ENCODE measurements at regions not wholly inside any gene's neighbourhood (a gene's known extent, or its start where the extent isn't known, plus 50 kb on each side); places are given as distances from the start of the nearest gene placed in this dataset.

DNA sequence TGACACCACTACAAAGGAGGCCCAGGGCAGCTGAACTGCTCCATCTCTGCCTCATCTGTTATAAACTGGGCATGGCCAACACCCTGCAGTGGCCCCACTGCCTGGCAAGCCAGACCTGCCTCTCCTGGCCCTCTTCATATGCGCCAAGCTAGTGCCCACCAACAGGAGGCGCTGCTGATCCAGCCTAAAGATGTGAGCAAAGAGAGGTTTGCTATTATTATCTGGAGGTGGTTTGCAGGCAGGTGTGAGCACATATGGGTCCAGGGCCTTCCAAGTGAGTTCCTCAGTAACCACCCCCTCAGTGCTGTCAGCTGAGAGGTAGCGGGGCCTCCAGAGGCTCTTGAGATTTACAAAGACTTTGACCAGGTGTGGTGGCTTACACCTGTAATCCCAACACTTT, 232.2 kb downstream of the SYK start:
- Mint-ChIP-seq H3K27ac (no peak overlapping the region), H3K4me1 (ENCODE audit: low read depth) (peaks cover 42% of the 10 kb centered on the region), H3K36me3 (ENCODE audit: low read depth) (peaks cover 4% of the 10 kb centered on the region), H3K9me3 (no peaks in the 10 kb centered on the region), H3K4me3 (no peak overlapping the region), H3K27me3 (ENCODE audit: insufficient read depth) (peaks cover 4% of the 10 kb centered on the region)
- intact Hi-C loops (cut with micrococcal nuclease), result loop anchor here (1.0 kb wide), 3 partner anchors 118 to 648 kb away; no protein-coding TSS in a partner anchor
- DNase-seq (ENCODE audit: low spot score), result peak; percentile 55

DNA sequence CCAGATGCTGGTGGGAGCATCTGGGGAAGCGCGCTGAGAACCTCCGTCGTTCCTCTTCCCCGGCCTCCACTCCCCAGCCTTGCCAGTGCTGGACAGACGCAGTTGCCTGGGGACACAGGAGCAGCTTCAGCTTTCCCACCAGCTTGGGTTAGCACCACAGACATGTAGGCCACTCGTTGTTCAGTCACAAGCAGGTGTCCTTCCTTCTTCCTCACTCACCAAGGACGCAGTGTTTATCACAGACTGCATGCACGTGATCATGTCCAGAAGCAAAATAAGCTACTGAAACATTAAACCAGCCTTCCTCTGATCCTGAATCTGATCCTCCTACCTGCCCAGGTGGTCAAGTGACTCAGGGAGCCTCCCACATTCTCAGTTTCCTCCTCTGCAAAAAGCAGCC, 232.9 kb downstream of the SYK start:
- no peak overlapping the region for H3K4me3 Mint-ChIP-seq
- H3K36me3 Mint-ChIP-seq (ENCODE audit: low read depth), result peaks cover 4% of the 10 kb centered on the region
- H3K9me3 Mint-ChIP-seq, result no peaks in the 10 kb centered on the region
- no peak for DNase-seq (ENCODE audit: low spot score)
- H3K4me1 Mint-ChIP-seq (ENCODE audit: low read depth), result peaks cover 44% of the 10 kb centered on the region
- H3K27ac Mint-ChIP-seq, result no peak overlapping the region
- peaks cover 4% of the 10 kb centered on the region for H3K27me3 Mint-ChIP-seq (ENCODE audit: insufficient read depth)
- intact Hi-C loops (cut with micrococcal nuclease), result loop anchor here (1.0 kb wide), 1 partner anchor 399 kb away; no protein-coding TSS in a partner anchor

DNA sequence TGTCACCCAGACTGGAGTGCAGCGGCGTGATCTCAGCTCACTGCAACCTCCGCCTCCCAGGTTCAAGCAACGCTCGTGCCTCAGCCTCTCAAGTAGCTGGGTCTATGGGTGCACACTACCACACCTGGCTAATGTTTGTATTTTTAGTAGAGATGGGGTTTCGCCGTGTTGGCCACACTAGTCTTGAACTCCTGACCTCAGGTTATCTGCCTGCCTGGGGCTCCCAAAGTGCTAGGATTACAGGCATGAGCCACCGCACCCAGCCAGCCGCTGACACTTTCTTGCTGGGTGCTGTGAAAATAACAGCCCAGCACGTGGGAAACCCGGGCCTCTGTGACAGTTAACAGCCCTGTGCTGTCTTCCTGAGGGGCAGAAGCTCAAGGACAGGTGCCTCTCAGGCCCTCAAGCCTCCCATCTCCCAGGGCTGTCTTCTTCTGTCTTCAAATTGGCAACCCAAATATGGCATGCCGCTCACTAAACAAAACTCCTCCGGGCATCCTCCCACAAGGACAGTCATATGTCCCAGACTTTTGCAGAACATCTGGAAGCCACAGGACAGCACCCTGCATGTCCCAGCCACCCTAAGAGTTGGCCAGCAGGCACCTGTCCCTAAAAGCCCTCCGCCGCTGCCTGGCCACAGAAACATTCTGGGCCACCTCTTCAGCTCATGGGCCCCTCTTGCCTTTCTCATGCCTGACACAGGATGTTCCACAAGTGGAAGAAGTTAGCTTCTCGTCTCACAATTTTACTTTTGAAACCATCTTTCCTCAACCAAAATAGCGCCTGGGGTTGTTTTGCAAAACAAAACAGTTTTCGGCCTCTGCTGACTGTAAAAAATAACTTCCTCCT, 233.6 kb downstream of the SYK start:
- Mint-ChIP-seq H3K9me3 (no peaks in the 10 kb centered on the region), H3K4me1 (ENCODE audit: low read depth) (peaks cover 51% of the 10 kb centered on the region), H3K4me3 (peak overlapping the region; percentile 55), H3K36me3 (ENCODE audit: low read depth) (peaks cover 4% of the 10 kb centered on the region), H3K27ac (peak overlapping the region; percentile 76), H3K27me3 (ENCODE audit: insufficient read depth) (peaks cover 4% of the 10 kb centered on the region)
- intact Hi-C loops (cut with micrococcal nuclease), result loop anchor here (1.0 to 5.0 kb wide), 3 partner anchors 398 to 692 kb away; no protein-coding TSS in a partner anchor
- no peak for DNase-seq (ENCODE audit: low spot score)

DNA sequence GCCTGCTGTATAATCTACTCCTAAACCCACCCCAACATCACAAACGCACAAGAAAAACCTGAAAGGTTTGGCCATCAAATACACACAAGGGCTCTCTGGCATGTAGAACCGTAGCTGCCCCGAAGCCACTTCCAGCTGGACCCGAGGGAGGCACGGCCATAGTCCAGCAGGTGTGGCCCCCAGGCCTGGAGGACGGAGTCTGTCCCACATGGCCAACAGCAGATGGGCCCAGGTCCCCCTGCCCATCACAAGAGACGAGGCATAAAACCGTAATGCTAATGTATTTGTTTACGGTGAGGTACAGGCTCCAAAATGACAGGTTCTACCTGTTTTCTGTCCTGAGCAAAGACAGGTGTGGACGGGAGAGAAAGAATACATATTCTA, 234.2 kb downstream of the SYK start:
- H3K9me3 Mint-ChIP-seq, result no peaks in the 10 kb centered on the region
- H3K4me3 Mint-ChIP-seq, result no peak overlapping the region
- peaks cover 4% of the 10 kb centered on the region for H3K27me3 Mint-ChIP-seq (ENCODE audit: insufficient read depth)
- peaks cover 57% of the 10 kb centered on the region for H3K4me1 Mint-ChIP-seq (ENCODE audit: low read depth)
- no peak for DNase-seq (ENCODE audit: low spot score)
- H3K27ac Mint-ChIP-seq, result peak overlapping the region; percentile 76
- peaks cover 8% of the 10 kb centered on the region for H3K36me3 Mint-ChIP-seq (ENCODE audit: low read depth)
- intact Hi-C loops (cut with micrococcal nuclease), result loop anchor here (2.0 to 5.0 kb wide), 3 partner anchors 95 to 691 kb away; no protein-coding TSS in a partner anchor

DNA sequence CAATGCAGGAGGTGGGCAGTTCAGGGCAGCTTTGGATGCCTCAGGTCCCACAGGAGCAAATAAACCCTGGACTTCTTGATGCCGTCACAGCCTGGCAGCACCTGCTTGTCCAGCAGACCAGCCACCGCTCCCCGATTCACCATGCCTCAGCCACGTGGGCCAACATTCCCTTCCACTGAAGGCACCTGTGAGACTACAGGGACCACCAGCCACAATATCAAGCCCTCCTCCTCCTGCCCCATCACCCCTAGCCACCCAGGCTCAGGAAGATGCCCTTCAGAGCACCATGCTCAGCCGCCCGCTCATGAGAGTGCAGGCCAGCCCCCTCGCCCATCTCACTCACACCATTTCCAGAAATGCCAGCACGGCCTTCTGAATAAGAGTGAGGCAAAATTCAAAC, 234.7 kb downstream of the SYK start:
- Mint-ChIP-seq H3K27me3 (ENCODE audit: insufficient read depth) (peaks cover 4% of the 10 kb centered on the region), H3K4me1 (ENCODE audit: low read depth) (peaks cover 60% of the 10 kb centered on the region), H3K27ac (peak overlapping the region; percentile 65), H3K4me3 (no peak overlapping the region), H3K9me3 (no peaks in the 10 kb centered on the region), H3K36me3 (ENCODE audit: low read depth) (peaks cover 8% of the 10 kb centered on the region)
- intact Hi-C loops (cut with micrococcal nuclease), result loop anchor here (2.0 to 5.0 kb wide), 3 partner anchors 94 to 691 kb away; no protein-coding TSS in a partner anchor
- no peak for DNase-seq (ENCODE audit: low spot score)

DNA sequence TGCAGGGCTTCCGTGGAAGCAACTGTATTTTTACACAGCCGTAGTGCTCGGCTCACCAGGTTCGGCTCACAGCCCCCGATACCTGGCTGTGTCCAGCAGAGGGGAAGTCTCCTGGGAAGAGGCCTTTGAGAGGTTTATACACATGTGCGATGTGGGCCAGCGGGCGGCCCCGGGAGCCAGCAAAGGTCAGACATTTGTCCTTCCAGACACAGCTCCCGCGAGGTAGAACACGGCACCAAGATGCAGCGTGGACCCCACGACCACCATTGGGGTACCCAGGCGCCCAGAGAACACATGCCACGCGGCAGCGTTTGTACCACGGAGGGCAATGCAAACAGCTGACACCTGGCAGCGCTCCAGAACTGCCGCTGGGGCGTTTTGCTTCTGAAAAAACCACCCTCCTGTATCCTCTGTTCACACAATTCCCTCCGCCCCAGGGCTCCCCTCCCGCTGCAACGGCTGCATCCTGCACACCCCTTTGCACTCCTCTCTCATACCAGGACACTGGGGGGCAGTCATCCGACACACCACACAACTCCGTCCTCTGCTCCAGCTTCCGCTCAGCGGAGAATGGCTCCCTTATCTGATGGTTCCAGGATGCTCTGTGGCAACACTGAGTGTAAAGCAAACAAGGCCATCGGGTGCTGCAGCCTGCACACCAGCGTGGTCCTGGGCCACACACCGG, 235.3 kb downstream of the SYK start:
- intact Hi-C loops (cut with micrococcal nuclease), result loop anchor here (1.0 to 5.0 kb wide), 9 partner anchors 10 to 690 kb away; no protein-coding TSS in a partner anchor
- Mint-ChIP-seq H3K4me1 (ENCODE audit: low read depth) (peaks cover 61% of the 10 kb centered on the region), H3K27ac (peak overlapping the region; percentile 70), H3K4me3 (peak overlapping the region; percentile 35), H3K36me3 (ENCODE audit: low read depth) (peaks cover 8% of the 10 kb centered on the region), H3K27me3 (ENCODE audit: insufficient read depth) (peaks cover 3% of the 10 kb centered on the region), H3K9me3 (no peaks in the 10 kb centered on the region)
- peak; percentile 69 for DNase-seq (ENCODE audit: low spot score)

DNA sequence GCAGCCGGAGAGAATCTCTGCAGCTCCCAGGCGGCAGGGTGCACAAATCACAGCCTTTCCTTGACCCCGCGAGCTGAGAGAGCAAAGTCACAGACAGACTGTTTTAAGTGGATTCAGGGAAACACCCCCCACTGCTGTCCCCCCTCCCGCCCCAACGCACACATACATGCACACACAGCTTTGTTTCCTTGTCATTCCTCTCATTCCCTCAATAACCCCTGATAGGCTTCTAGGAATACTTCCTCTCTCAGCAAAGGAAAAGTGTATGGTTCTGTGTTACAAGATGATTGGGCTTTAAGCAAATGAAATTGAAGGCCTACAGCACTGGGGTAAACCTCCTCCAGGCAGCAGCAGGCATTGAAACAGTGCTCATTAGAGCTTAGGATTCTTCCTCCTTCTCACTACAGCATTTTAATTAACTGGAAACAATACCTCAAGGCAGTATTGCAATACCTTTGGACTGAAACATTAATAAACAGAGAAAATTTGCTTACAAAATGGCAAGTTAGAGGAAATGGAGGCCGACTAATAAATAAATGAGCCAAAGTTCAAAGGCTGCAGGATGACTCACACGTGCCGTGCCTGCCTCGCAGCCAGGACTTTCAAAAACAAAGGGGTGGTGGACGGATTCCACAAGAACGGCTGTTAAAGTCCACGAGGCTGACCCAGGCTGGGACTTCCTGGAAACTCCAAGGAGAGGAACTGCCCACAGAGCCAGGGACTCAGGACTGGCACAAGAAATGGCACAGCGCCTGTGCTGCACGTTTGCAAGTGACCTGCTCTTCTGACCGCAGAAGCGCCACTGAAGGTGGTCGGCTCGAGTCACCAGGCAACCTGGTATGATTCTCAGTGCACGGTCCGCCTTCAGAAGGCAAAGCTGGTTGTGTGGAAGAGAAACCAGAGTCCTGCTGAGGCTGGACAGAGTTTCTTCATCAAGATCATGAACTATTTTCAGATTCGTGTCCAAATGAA, 236.2 kb downstream of the SYK start:
- peak overlapping the region; percentile 35 for H3K4me3 Mint-ChIP-seq
- H3K9me3 Mint-ChIP-seq, result no peaks in the 10 kb centered on the region
- H3K4me1 Mint-ChIP-seq (ENCODE audit: low read depth), result peaks cover 64% of the 10 kb centered on the region
- DNase-seq (ENCODE audit: low spot score), result no peak
- H3K27me3 Mint-ChIP-seq (ENCODE audit: insufficient read depth), result peaks cover 2% of the 10 kb centered on the region
- peak overlapping the region; percentile 70 for H3K27ac Mint-ChIP-seq
- peaks cover 8% of the 10 kb centered on the region for H3K36me3 Mint-ChIP-seq (ENCODE audit: low read depth)
- intact Hi-C loops (cut with micrococcal nuclease), result loop anchor here (1.0 to 5.0 kb wide), 9 partner anchors 10 to 690 kb away; no protein-coding TSS in a partner anchor

DNA sequence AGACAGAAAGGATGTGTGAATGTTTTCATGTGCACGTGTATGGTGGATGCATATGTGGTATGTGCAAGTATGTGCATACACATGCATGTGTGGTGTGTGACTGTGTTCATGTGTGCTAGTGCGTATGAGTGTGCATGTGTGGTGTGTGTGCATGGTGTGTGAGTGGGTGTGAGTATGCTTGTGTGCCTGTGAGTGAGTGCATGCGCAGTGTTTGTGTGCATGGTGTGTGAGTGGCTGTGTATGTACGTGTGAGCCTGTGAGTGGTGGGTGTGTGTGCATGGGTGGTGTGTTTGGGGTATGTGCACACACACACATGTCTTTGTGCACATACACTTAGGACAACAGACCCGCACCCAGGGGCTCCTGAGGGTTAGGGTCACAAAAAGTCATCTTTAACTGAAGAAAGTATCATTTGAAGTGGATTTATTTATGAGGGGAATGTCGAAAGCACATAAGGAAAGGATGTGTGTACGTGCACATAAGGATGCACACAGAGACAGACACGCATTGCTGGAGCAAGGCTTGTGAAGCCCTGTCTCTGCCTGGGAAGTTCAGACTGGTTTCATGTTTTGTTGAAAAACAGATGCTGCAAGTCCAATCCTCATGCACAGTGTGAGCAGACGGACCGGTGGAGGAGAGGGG, 237.0 kb downstream of the SYK start:
- H3K9me3 Mint-ChIP-seq, result no peaks in the 10 kb centered on the region
- H3K27ac Mint-ChIP-seq, result peak overlapping the region; percentile 35
- peaks cover 8% of the 10 kb centered on the region for H3K36me3 Mint-ChIP-seq (ENCODE audit: low read depth)
- peaks cover 68% of the 10 kb centered on the region for H3K4me1 Mint-ChIP-seq (ENCODE audit: low read depth)
- H3K4me3 Mint-ChIP-seq, result no peak overlapping the region
- H3K27me3 Mint-ChIP-seq (ENCODE audit: insufficient read depth), result peaks cover 3% of the 10 kb centered on the region
- DNase-seq (ENCODE audit: low spot score), result no peak
- intact Hi-C loops (cut with micrococcal nuclease), result loop anchor here (5.0 kb wide), 2 partner anchors 674 to 689 kb away; no protein-coding TSS in a partner anchor

DNA sequence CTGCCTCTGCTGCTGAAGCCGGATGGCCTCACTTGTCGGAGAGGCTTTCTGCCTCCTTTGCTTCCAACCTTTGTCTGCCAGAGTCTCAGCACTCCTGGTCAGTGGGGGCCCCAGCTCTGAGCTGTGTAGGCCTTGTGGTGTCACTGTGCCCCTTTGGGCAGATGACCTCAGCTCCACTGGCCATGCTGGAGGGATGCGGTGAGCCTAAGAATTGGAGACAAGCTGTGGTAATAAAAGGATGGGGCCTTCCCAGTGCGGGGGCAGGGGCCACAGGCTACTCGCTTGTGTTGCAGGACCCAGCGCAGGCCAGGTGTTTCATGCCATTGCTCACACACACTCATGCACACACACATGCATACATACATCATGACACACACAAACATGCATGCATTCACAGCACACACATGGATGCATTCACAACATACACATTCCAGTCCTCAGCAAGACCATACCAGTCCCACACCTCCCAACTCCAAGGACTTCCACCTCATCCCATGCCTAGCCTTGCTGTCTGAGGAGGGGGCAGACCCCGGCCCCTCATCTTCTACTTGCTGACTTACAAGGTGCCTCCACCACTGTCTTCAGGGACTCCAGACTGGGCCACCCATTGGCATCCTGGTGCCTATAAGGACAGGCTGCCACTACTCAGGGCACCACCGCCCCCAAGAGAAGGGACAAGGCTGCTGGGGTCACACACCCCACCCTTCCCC, 237.7 kb downstream of the SYK start:
- Mint-ChIP-seq H3K36me3 (ENCODE audit: low read depth) (peaks cover 8% of the 10 kb centered on the region), H3K4me1 (ENCODE audit: low read depth) (peaks cover 75% of the 10 kb centered on the region), H3K27ac (peak overlapping the region; percentile 46), H3K4me3 (no peak overlapping the region), H3K27me3 (ENCODE audit: insufficient read depth) (peaks cover 2% of the 10 kb centered on the region), H3K9me3 (no peaks in the 10 kb centered on the region)
- DNase-seq (ENCODE audit: low spot score), result no peak
- intact Hi-C loops (cut with micrococcal nuclease), result loop anchor here (5.0 kb wide), 2 partner anchors 673 to 688 kb away; no protein-coding TSS in a partner anchor

DNA sequence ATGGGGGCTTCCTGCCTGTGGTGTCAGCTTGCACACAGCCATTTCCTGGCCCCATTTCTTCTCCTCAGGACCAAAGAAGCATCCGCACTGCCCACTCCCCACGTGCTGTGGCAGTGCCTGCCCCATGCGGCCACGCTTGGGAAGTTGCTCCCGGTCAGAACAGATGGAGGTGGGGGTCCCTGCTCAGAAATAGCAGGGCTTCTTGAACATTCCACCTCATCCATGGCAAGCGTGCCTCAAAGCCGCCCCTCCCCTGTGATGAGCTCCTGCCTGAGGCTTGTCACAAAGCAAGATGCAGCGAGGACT, 238.2 kb downstream of the SYK start:
- Mint-ChIP-seq H3K27me3 (ENCODE audit: insufficient read depth) (peaks cover 2% of the 10 kb centered on the region), H3K4me3 (no peak overlapping the region), H3K27ac (peak overlapping the region; percentile 79), H3K4me1 (ENCODE audit: low read depth) (peaks cover 74% of the 10 kb centered on the region), H3K9me3 (no peaks in the 10 kb centered on the region), H3K36me3 (ENCODE audit: low read depth) (peaks cover 8% of the 10 kb centered on the region)
- no peak for DNase-seq (ENCODE audit: low spot score)
- intact Hi-C loops (cut with micrococcal nuclease), result loop anchor here (5.0 kb wide), 2 partner anchors 673 to 688 kb away; no protein-coding TSS in a partner anchor

DNA sequence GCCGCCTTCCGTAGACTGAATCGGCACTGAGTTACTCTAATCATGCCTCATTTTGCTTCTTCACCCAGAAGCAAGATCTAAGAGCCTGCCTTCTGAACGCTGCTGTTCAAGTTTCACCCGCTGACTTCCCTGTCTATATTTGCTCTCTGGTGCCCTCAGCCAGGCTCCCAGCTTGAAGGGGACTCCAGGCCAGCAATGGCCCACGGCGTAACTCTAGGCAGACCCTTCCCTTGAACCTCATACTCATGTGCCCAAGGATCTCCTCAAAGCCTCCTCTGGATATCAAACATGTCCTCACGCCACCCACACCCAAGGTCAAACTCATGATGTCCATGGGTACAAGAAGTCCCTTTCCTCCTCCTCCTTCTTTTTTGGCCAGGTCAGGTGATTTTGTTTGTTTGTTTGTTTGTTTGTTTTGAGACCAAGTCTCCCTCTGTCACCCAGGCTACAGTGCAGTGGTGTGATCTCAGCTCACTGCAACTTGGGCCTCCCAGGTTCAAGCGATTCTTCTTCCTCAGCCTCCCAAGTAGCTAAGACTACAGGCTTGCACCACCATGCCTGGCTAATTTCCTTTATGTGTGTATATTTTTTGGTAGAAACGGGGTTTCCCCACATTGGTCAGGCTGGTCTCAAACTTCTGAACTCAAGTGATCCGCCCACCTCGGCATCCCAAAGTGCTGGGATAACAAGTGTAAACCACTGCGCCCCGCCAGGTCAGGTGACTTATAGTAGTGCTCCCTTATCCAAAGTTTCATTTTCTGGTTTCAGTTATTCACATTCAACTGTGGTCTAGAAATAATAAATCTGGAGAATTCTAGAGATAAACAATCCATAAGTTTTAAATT, 239.0 kb downstream of the SYK start:
- H3K36me3 Mint-ChIP-seq (ENCODE audit: low read depth), result peaks cover 8% of the 10 kb centered on the region
- intact Hi-C loops (cut with micrococcal nuclease), result no loop called here
- no peak overlapping the region for H3K4me3 Mint-ChIP-seq
- peak overlapping the region; percentile 79 for H3K27ac Mint-ChIP-seq
- no peak for DNase-seq (ENCODE audit: low spot score)
- no peaks in the 10 kb centered on the region for H3K9me3 Mint-ChIP-seq
- peaks cover 2% of the 10 kb centered on the region for H3K27me3 Mint-ChIP-seq (ENCODE audit: insufficient read depth)
- peaks cover 75% of the 10 kb centered on the region for H3K4me1 Mint-ChIP-seq (ENCODE audit: low read depth)

Measured in activated T-helper 1 cell treated with anti-CD3 and anti-CD28 coated beads, Interleukin-12 subunit alpha, Interleukin-12 subunit beta, Interleukin-2, Interleukin-4 antibody, amounts not matched to agents 30 ng/mL and 10 ng/mL and 1 ng/mL, durations not matched to agents 14 hours and 24 hours and 36 hours (primary cell).